ENCODE measurements at regions not wholly inside any gene's neighbourhood (a gene's known extent, or its start where the extent isn't known, plus 50 kb on each side); places are given as distances from the start of the nearest gene placed in this dataset.

DNA sequence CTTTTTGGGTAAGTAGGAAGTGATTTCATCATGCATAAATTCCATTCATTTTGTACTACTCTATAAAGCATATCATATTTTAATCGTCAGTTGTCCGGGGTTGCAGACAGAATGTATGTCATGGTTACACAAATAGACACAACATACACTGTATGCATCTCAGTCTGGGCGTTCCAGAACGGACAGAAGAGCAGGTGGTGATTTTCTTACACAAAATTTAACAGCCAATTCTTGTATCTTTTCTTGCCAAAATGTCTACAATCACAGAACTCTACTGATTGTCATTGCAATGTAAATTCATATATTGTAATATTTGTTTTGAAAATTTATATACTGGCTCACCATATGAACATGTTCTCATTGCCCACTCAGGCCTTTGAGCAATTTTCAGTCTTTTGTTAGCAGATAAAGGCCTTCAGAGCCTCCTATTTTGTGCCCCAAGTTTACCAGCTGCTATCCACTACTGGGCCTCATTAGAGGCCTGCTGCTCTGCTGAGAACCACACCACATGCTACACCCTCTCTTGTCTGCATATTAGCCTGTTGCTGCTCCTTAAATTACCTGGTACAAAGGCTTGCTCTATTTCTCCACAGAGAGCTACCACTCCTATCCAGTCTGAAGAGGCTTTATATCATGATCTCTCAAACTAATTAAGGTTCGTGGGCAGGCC is 61.5 kb downstream of the PRDM13 start:
- TF ChIP-seq, protein P1, sequence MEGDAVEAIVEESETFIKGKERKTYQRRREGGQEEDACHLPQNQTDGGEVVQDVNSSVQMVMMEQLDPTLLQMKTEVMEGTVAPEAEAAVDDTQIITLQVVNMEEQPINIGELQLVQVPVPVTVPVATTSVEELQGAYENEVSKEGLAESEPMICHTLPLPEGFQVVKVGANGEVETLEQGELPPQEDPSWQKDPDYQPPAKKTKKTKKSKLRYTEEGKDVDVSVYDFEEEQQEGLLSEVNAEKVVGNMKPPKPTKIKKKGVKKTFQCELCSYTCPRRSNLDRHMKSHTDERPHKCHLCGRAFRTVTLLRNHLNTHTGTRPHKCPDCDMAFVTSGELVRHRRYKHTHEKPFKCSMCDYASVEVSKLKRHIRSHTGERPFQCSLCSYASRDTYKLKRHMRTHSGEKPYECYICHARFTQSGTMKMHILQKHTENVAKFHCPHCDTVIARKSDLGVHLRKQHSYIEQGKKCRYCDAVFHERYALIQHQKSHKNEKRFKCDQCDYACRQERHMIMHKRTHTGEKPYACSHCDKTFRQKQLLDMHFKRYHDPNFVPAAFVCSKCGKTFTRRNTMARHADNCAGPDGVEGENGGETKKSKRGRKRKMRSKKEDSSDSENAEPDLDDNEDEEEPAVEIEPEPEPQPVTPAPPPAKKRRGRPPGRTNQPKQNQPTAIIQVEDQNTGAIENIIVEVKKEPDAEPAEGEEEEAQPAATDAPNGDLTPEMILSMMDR (IDR thresholded peaks at IDR 0.05 in 4 of 5, conservative IDR thresholded peaks at IDR 0.05 in 1 of 5), result no peak
- TF ChIP-seq POLR2A (IDR thresholded peaks at IDR 0.05), result no peak
